HUES64 (cell line): ENCODE measurements at regions not wholly inside any gene's neighbourhood (a gene's known extent, or its start where the extent isn't known, plus 50 kb on each side); places are given as distances from the start of the nearest gene placed in this dataset.
A peak's percentile ranks its signal among the peaks of the same experiment; 100 is the strongest.

Experiments
- H3K27ac ChIP-seq: 2 replicates; pipeline ENCODE4 v1.7.0; 2013; ENCODE audit warnings: low read depth, low read length, inconsistent platforms
- H3K27me3 ChIP-seq: 2 replicates; pipeline ENCODE4 v1.6.1; 2013; ENCODE audit warnings: mild to moderate bottlenecking, low read length; ENCODE audit not compliant: insufficient read depth
- H3K36me3 ChIP-seq: 2 replicates; pipeline ENCODE4 v1.6.1; 2013; ENCODE audit warnings: mild to moderate bottlenecking, low read length; ENCODE audit not compliant: insufficient read depth
- H3K4me1 ChIP-seq: 2 replicates; pipeline ENCODE4 v1.6.1; 2013; ENCODE audit warnings: mild to moderate bottlenecking, low read length, moderate library complexity; ENCODE audit not compliant: insufficient read depth
- H3K4me3 ChIP-seq: 2 replicates; pipeline ENCODE4 v1.5.1; 2013; ENCODE audit warnings: mild to moderate bottlenecking, low read length, moderate library complexity
- H3K9ac ChIP-seq: 2 replicates; pipeline ENCODE4 v1.6.1; 2013; ENCODE audit warnings: mild to moderate bottlenecking, low read depth, low read length
- H3K9me3 ChIP-seq: 2 replicates; pipeline ENCODE4 v1.6.1; 2013; ENCODE audit warnings: low read depth, low read length; ENCODE audit not compliant: insufficient read depth
- WGBS: fragments of 150-250, 120-280 bp; methylation state at CpG from one replicate; pipeline ENCODE4 v1.1.7; 2013; ENCODE audit warnings: missing lambda C conversion rate; 5-methylcytosine and 5-hydroxymethylcytosine counted together

DNA sequence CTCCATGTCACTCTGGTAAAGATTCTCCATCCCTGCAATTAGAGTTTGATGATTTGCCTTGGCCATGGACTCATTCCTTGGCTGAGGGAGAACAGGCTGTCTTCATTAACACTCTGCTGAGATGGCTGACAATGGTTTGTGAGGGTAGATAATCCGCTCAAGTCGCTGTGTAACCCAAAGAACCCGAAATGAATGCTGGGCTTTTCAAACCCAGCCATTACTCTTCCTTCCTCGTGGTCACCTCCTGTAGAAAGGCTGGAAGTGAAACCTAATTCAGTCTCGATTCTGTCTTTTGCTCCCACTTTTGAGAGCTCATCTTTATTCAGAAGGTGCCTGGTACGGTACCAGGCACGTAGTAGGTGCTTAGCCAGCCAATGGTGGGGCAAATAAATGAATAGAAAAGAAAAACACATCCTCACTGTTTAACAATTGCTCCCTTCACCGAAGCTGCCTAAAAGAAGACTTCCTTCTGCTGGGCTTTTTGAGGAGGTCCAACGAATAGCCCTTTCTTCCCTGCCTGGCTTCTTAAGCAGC, 190.2 kb downstream of the BCAS1 start:
- Histone ChIP-seq H3K27me3 (no peaks in the 10 kb centered on the region), H3K27ac (no peak overlapping the region), H3K36me3 (no peaks in the 10 kb centered on the region), H3K9ac (no peak overlapping the region), H3K9me3 (no peaks in the 10 kb centered on the region), H3K4me3 (no peak overlapping the region), H3K4me1 (peaks cover 7% of the 10 kb centered on the region; the same call in 1 of the 2 replicates)
- WGBS: 89% methylated on average over 9 of the region's 9 CpGs

DNA sequence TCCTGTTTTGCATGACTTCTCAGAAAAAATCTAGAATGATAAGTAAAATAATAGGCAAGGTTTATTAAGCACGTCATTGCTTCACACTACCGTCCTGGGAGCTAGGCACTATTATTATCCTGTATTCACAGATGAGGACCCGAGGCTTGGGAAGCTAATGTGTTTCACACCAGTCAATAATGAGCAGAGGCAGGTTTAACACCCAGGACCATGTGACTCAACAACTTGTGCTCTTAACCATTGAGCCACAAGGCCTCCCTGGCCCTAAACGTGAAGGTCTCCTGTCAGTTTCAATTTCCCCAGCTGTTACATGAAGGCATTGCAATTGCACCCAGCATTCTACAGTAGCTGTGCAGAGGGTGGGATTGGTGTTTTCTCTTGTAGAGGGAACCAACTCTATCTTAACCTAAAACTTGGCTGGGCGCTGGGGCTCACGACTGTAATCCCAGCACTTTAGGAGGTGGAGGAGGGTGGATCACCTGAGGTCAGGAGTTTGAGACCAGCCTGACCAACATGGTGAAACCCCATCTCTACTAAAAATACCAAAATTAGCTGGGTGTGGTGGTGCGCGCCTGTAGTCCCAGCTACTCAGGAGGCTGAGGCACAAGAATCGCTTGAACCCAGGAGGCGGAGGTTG, 191.2 kb downstream of the BCAS1 start:
- Histone ChIP-seq H3K36me3 (no peaks in the 10 kb centered on the region), H3K4me1 (peaks cover 1% of the 10 kb centered on the region; the same call in 1 of the 2 replicates), H3K27ac (no peak overlapping the region), H3K4me3 (no peak overlapping the region), H3K9me3 (no peaks in the 10 kb centered on the region), H3K9ac (no peak overlapping the region), H3K27me3 (no peaks in the 10 kb centered on the region)
- WGBS: 94% methylated on average over 8 of the region's 10 CpGs

DNA sequence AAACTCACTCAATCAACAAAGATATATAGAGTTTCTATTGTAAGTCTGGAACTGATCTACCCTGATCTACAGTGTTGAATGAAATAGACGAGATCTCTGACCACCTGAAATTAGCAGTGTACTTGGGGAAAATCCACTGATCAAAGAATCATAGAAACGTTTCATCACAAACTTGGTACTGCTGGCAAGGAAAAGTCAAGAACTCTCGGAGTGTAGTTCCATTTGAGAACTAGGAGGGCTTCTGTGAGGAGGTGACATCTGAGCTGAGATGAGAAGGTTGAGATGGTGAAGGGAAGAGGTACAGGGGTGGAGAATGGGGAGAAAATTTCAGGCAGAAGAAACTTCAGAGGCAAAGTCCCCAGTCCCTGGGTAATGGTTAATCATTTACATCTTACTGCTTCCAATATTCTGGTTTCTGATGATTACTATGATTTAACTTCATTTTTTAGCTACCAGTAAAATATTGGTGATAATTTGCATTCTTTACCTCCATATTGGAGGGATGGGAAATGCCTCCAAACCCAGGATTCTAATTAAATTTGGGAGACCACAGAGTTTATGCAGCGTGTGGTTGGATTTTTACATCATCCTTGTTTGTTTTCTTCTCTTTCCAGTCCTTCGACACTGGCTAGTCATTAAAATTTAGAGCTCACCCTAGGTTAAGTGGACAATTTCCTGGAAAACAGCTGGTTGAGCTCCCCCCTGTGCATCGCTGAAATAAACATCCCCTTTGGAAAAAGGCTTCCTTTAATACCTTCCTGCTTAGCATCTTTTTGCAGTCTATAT, 191.9 kb downstream of the BCAS1 start:
- Histone ChIP-seq H3K36me3 (no peaks in the 10 kb centered on the region), H3K27me3 (no peaks in the 10 kb centered on the region), H3K4me1 (peaks cover 3% of the 10 kb centered on the region), H3K9ac (no peak overlapping the region), H3K9me3 (no peaks in the 10 kb centered on the region), H3K27ac (no peak overlapping the region), H3K4me3 (no peak overlapping the region)
- WGBS: 92% methylated on average over 6 of the region's 6 CpGs

DNA sequence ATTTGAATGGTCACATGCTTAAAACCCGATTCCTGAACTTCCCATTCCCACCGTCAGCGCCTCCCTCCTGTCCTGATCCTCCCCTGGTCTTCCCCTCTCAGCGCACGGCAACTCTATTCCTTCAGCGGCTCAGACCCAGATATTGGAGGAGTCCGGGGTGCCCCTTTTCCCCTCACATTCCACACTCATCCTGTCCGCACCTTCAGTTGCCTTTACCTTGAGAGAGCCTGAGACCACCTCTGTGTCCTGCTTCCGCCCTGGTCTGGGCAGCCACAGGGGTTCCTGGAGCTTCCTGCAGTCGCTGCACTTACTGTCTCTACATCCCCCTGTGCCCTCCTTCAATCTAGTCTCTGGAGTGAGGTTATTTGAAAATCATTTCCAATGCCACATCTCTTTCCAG, 193.4 kb downstream of the BCAS1 start:
- Histone ChIP-seq H3K27me3 (no peaks in the 10 kb centered on the region), H3K9ac (no peak overlapping the region), H3K27ac (no peak overlapping the region), H3K4me1 (peaks cover 18% of the 10 kb centered on the region), H3K9me3 (no peaks in the 10 kb centered on the region), H3K36me3 (no peaks in the 10 kb centered on the region), H3K4me3 (no peak overlapping the region)
- 81% methylated on average over 10 of the region's 10 CpGs for WGBS

DNA sequence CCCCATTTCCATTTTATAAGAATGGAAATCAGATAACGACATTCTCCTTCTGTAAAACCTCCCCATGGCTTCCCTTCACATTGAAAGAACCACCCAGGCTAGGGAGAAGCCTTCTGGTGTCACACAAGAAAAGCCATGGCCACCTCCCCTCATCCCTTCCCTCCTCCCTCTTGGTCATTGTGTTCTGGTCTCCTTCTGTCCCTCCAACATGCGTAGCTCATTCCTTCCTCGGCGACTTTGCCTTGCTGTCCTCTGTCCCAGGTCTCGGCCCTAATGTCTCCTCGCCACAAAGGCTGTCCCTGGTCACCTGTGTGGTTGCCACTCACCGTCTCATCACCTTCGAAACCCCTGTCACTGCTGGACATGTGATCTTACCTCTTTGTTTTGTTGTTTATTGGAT, 193.9 kb downstream of the BCAS1 start:
- WGBS: 91% methylated on average over 8 of the region's 8 CpGs
- H3K4me3 ChIP-seq: no peak overlapping the region
- H3K9ac ChIP-seq: no peak overlapping the region
- peaks cover 23% of the 10 kb centered on the region for H3K4me1 ChIP-seq
- no peaks in the 10 kb centered on the region for H3K9me3 ChIP-seq
- H3K27ac ChIP-seq: no peak overlapping the region
- no peaks in the 10 kb centered on the region for H3K27me3 ChIP-seq
- H3K36me3 ChIP-seq: no peaks in the 10 kb centered on the region

DNA sequence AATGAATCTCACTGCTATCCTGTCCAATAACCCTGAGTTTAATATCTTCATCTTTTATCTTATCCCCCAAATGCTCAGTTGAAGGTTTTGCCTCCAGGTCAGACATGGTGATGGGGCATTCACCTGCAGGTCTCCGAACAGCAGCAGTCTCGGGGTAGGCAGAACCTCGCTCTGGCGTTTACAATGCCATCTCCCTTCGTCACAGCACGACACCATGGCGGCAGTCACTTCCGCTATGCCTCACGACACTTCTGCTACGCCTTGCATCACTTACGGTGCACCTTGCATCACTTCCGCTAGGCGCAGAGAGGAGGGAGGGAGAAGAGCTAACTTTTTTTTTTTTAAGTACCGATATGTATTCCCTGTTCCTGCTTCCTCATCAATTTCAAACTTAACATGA, 194.9 kb downstream of the BCAS1 start:
- Histone ChIP-seq H3K27me3 (no peaks in the 10 kb centered on the region), H3K4me3 (no peak overlapping the region), H3K9ac (no peak overlapping the region), H3K36me3 (no peaks in the 10 kb centered on the region), H3K4me1 (peaks cover 29% of the 10 kb centered on the region), H3K9me3 (no peaks in the 10 kb centered on the region), H3K27ac (no peak overlapping the region)
- 94% methylated on average over 14 of the region's 14 CpGs for WGBS

DNA sequence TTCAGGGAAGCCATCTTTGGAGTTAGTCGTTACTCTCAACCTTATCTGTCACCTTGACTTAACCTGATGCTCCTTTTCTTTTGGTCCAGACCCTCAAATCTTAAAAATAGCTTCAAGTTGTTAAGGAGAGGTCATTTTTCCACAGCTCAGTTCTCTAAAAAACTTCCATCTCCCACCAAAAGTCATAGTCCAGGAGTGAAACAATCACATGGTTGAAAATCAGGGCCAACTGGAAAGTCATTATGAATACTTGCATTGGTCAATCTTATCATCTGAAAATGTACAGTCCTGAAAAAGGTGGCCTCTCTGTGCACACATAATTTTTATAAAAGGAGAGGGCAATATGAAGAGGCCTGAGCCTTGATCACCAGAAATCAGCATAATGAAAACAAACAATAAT, 195.7 kb downstream of the BCAS1 start:
- Histone ChIP-seq H3K9me3 (no peaks in the 10 kb centered on the region), H3K27me3 (no peaks in the 10 kb centered on the region), H3K9ac (no peak overlapping the region), H3K4me3 (no peak overlapping the region), H3K27ac (no peak overlapping the region), H3K4me1 (peaks cover 35% of the 10 kb centered on the region), H3K36me3 (no peaks in the 10 kb centered on the region)
- WGBS: 100% methylated on average over 1 of the region's 1 CpG

DNA sequence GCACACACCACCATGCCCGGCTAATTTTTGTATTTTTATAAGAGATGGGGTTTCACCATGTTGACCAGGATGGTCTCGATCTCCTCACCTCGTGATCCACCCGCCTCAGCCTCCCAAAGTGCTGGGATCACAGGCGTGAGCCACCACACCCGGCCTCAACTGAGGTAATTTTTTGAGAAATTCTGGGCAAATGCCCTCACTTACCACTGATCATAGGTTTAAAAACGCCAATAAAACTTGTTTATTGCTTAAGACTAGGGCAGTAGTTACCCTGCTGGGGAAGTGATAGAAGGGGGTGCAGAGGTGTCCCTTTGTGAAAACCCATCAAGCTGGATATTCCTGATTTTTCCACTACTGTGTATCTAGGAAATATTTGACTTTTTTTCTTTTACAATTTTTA, 196.3 kb downstream of the BCAS1 start:
- Histone ChIP-seq H3K4me1 (peaks cover 38% of the 10 kb centered on the region), H3K4me3 (no peak overlapping the region), H3K9me3 (no peaks in the 10 kb centered on the region), H3K27me3 (no peaks in the 10 kb centered on the region), H3K9ac (no peak overlapping the region), H3K27ac (no peak overlapping the region), H3K36me3 (no peaks in the 10 kb centered on the region)
- WGBS: 92% methylated on average over 7 of the region's 7 CpGs

DNA sequence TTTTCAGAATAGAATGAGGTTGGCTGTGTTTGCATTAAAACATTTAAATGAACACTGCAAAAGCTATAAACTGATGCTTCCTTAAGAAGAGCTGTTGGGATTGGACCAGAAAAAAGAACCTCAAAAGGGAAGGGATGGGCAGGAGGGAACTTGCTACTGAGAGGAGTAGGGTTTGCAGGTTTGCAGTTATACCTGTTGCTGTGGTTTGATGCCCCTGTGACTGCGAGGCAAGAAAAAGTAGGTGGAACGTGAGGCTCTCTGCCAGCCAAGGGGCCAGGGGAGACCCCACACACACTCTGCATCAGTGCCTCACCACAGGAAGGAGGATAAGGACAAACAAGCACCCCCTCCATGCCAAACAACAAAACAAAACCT, 197.2 kb downstream of the BCAS1 start:
- H3K4me1 ChIP-seq: peaks cover 38% of the 10 kb centered on the region
- no peaks in the 10 kb centered on the region for H3K27me3 ChIP-seq
- no peaks in the 10 kb centered on the region for H3K36me3 ChIP-seq
- H3K9ac ChIP-seq: no peak overlapping the region
- WGBS: 56% methylated on average over 2 of the region's 2 CpGs
- H3K4me3 ChIP-seq: no peak overlapping the region
- no peak overlapping the region; the same call in 1 of the 2 replicates for H3K27ac ChIP-seq
- H3K9me3 ChIP-seq: no peaks in the 10 kb centered on the region

DNA sequence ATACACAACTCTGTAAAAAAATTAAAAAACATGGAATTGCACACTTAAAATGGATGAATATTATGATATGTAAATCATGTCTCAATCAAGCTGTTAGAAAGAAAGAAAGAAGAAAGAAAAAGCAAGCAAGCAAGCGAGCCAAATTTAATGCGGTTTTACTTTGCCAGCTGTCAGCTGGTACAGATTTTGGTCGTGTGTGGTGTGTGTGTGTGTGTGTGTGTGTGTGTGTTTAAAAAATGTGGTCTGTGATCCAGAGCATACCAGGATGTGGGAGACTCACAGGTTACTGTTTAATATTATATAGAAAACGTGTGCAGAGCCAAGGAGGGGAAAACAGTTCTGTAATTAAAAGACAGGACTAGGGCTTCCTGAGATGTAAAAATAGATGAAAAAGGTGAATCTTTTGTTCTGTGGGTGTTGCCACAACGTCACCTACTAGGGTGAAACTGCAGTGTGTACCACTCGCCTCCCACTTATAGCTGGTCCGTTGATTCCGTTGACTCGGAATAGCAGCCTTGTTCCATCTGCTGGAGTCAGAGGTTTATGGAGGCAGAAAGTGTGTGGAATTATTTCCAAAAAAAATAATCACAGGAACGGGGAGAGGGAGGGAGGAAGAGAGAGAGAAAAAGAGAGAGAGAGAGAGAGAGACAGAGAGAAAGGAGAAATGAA, 197.7 kb downstream of the BCAS1 start:
- H3K36me3 ChIP-seq: no peaks in the 10 kb centered on the region
- H3K9ac ChIP-seq: no peak overlapping the region
- H3K9me3 ChIP-seq: no peaks in the 10 kb centered on the region
- H3K4me3 ChIP-seq: no peak overlapping the region
- peak overlapping the region; percentile 9 for H3K27ac ChIP-seq
- WGBS: 68% methylated on average over 10 of the region's 10 CpGs
- no peaks in the 10 kb centered on the region for H3K27me3 ChIP-seq
- H3K4me1 ChIP-seq: peaks cover 43% of the 10 kb centered on the region

DNA sequence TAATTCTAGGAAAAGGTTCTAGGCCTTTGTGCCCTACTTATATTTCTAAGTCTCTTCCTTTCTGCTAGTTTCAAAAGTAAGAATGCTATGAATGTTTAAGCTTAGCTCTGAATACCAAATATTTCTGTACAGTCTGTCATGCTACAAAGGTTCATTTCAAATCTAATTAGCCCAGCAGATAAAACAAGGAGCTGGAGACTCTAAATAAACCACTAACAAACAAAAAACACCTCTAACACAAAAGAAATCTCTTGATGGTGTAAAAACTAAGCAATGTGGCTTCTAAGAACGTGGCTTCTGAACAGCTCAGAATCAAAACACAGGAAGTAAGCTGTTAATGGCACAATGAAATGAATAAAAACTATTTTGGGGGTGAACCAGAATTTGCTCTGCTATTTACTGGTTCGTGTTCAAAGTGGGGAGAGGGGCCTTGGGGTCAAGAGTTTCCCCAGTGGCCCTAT, 198.3 kb downstream of the BCAS1 start:
- WGBS: 13% methylated on average over 2 of the region's 2 CpGs
- Histone ChIP-seq H3K4me1 (peaks cover 49% of the 10 kb centered on the region), H3K9me3 (no peaks in the 10 kb centered on the region), H3K27ac (peak overlapping the region; percentile 9), H3K9ac (no peak overlapping the region), H3K36me3 (no peaks in the 10 kb centered on the region), H3K27me3 (no peaks in the 10 kb centered on the region), H3K4me3 (no peak overlapping the region)
